ENCODE measurements at regions not wholly inside any gene's neighbourhood (a gene's known extent, or its start where the extent isn't known, plus 50 kb on each side); places are given as distances from the start of the nearest gene placed in this dataset.
"Not testable (repeated sequence)": the region's sequence is repeated elsewhere in the genome, so short reads cannot be mapped to it uniquely, and the experiment has no call there.

DNA sequence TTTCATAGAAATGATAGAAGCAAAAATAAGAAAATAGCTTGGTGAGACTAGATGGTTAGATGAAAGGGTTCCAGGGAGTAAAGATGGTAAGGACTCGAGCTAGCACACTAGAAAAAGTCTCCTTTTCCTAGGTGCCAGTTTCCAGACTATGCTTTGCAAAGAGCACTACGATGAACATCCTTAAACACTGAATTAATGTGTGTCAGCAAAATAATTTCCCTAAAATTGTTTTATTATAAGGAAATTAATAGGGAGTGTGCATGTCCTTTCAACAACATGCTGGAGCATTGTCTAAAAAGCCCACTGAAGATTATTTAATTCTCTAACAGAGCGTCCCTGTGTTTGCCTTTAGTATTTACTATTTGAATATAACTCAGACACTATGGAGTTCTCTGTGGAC lies 107.4 kb upstream of the NDUFV2 start:
- no peak for DNase-seq

- no peak for DNase-seq
Measured at GRCh38 chr18:8996771-8997432, 105.6 kb upstream of the NDUFV2 start.

DNA sequence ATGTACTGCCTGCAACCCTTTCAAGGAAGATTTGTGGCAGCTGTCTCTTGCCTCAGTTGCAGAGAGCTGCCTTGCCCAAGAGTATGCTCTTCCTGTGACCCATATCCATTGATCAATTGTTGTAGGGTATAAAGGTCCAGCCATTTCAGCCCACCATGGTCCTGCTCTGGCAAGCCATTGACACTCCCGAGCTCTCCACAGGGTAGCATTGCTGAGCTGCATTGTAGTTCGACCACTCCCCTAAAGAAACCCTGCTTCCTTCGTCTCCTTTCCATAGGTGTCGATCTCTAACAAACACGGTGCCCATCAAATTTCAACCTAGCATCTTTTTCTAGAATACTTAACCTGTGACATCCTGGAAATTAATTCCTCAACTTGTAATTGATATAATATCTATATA lies 104.9 kb upstream of the NDUFV2 start:
- no peak for DNase-seq

- DNase-seq = no peak
Measured at GRCh38 chr18:8998481-8999217, 103.8 kb upstream of the NDUFV2 start.

DNA sequence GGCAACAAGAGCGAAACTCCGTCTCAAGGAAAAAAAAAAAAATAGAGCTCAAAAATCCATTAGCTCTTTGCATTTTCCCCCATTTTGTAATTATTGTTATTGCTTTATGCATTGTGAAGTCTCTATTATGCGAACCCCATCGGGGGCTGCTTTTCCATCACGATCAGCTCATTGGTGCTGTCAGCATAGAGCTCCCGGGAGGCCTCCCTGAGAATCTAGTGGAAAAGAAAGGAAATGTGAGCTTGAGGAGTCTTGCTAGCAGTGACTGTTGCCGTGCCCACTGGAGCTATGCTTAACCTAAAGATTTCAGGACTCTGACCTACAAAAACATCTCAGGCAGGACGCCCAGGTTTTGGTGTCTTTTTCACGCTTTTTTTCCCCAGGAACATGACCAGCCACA lies 102.6 kb upstream of the NDUFV2 start:
- DNase-seq = no peak

- no peak for DNase-seq
Measured at GRCh38 chr18:9000733-9001132, 101.8 kb upstream of the NDUFV2 start.

DNA sequence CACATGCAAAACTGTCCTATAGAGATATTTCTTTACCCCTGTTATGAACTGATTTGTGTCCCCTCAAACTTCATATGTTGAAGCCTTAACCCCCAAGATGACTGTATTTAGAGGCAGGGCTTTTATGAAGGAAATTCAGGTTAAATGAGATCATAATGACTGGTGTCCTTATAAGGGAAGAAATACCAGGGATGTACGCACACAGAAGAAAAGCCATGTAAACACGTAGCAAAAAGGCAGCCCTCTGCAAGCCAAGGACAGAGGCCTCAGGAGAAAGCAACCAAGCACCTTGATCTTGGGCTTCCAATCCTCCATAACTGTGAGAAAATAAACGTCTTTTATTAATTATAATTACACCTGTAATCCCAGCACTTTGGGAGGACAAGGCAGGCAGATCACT lies 101.3 kb upstream of the NDUFV2 start:
- DNase-seq = no peak

GRCh38 chr18:9003406-9004100 lies 98.9 kb upstream of the NDUFV2 start:
- DNase-seq = no peak

DNA sequence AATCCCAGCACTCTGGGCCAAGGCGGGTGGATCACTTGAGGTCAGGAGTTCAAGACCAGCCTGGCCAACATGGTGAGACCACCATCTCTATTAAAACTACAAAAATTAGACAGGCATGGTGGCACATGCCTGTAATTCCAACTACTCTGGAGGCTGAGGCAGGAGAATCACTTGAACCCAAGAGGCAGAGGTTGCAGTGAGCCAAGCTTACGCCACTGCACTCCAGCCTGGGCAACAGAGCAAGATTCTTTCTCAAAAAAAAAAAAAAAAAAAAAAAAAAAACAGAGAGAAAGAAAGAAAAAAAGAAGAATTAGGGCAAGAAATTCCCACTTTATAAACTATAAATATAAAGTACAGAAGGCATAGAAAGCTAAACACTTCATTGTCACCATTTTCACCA lies 98.2 kb upstream of the NDUFV2 start:
- not testable (repeated sequence) for DNase-seq

DNA sequence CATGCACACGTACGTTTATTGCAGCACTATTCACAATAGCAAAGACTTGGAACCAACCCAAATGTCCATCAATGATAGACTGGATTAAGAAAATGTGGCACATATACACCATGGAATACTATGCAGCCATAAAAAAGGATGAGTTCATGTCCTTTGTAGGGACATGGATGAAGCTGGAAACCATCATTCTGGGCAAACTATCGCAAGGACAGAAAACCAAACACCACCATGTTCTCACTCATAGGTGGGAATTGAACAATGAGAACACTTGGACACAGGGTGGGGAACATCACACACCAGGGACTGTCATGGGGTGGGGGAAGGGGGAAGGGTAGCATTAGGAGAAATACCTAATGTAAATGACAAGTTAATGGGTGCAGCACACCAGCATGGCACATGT lies 94.8 kb upstream of the NDUFV2 start:
- not testable (repeated sequence) for DNase-seq

DNA sequence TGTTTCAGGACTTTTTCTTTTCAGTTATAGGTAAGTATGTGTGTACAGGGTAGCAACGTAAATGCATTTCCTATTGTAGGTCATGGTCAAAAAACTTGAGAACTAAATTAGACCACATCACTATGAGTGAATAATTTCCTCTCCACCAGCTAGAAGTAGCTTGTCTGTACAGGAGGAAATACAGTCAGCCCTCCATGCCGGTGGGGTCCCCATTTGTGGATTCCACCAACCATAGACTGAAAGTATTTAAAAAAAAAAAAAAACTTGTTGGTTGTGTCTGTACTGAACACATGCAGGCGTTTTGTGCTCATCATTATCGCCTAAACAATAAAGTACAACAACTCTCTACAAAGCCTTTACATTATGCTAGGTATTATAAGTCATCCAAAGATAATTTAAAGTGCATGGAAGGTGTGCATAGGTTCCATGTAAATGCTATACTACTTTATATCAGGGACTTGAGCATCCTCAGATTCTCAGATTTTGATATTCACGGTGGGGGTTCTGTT lies 94.2 kb upstream of the NDUFV2 start:
- DNase-seq = no peak

GRCh38 chr18:9008709-9009635 lies 93.5 kb upstream of the NDUFV2 start:
- DNase-seq = no peak

DNA sequence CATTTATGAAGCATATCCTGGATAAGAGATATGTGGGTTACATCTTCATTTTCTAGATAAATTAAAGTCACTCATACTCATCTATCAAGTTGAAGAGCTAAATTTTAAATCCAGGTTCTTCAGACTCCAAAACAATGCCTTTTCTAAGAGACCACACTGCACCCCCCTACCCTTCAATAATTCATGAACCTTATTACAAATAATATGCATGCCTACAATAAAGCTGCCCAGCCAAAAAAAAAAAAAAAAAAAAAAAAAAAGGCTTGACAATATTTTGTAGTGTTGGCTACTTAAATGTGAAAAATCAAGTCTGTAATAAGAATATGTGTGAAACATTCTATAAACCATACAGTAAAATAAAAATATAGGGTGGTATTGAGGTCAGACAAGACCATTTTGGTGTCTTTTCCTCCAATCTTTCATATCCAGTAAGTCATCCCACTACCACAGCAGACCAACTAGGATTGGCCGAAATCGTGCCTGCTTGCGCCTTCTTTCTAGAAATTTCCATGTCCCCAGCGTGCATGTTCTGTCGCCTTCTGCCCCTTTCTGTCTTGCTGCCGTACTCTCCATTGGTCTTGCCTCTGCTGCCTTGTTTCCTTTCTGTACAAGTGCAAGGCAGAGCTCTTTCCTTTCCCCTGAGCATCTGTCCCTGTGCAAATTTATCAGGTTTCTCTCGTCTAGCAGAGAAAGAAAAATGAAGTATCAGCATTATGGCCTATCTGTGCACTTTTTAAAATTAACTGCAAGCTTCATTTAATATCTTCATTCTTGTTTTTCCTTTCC lies 92.6 kb upstream of the NDUFV2 start:
- no peak for DNase-seq

- DNase-seq = no peak
Measured at GRCh38 chr18:9011431-9011830, 91.1 kb upstream of the NDUFV2 start.

- no peak for DNase-seq
Measured at GRCh38 chr18:9013926-9014373, 88.5 kb upstream of the NDUFV2 start.

DNA sequence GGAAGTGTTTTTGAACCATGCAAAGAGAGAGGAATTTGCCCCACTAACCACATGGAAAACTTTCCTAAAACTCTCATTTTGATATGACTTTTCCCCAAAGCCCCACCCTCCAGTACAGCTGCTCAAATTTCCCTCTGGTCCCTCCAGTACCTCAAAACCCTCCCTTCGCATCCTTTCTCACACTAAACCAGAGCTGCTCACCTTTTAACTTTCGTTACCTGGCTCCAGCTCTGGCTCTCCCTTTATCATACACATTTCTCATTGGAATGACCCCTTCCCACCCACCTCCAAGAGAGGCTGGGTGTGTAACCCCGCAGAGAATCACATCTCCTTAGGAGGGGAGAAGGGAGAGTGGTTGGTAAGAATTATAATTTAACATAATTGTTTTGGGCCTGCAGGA lies 86.8 kb upstream of the NDUFV2 start:
- DNase-seq = no peak

GRCh38 chr18:9016633-9017166 lies 85.8 kb upstream of the NDUFV2 start:
- no peak for DNase-seq

GRCh38 chr18:9017167-9017904 lies 85.2 kb upstream of the NDUFV2 start:
- DNase-seq = no peak

GRCh38 chr18:9017905-9018227 lies 84.6 kb upstream of the NDUFV2 start:
- DNase-seq = no peak

DNA sequence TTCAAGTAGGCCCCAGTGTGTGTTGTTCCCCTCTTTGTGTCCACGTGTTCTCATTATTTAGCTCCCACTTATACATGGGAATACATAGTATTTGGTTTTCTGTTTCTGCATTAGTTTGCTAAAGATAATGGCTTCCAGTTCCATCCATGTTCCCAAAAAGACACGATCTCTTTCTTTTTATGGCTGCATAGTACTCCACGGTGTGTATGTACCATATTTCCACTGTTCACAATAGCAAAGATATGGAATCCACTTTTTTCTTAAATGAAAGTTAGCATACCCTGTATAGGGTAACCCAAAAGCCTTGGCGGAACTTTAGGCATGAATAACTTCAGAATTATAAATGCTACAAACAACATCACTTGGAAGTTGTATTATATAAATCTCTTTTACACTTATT lies 83.4 kb upstream of the NDUFV2 start:
- DNase-seq = no peak

- DNase-seq = no peak
Measured at GRCh38 chr18:9020221-9020620, 82.3 kb upstream of the NDUFV2 start.
